ENCODE measurements at regions not wholly inside any gene's neighbourhood (a gene's known extent, or its start where the extent isn't known, plus 50 kb on each side); places are given as distances from the start of the nearest gene placed in this dataset.

DNA sequence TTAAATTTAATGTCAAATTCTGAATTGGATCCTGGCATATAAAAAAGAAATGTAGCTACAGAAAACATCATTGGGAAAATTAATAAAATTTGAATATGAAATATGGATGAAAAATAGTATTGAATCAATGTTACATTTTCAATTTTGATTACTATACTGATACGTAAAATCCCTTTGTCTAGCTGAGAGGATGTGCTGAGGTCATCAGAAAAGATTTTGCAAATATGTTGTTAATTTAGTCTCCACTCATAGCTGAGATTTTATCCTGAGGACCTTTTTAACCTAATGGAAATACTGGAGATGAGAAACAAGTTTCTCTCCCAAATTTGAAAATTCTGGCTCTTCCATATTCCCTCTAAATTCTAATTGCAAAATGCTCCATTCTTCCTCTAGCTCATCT lies 84.4 kb upstream of the ADAMTS16 start:
- no peak overlapping the region for H3K27ac ChIP-seq
- no peak for TF ChIP-seq ZFX (IDR thresholded peaks at IDR 0.05; ENCODE audit: borderline replicate concordance)
- TF ChIP-seq, protein P1, sequence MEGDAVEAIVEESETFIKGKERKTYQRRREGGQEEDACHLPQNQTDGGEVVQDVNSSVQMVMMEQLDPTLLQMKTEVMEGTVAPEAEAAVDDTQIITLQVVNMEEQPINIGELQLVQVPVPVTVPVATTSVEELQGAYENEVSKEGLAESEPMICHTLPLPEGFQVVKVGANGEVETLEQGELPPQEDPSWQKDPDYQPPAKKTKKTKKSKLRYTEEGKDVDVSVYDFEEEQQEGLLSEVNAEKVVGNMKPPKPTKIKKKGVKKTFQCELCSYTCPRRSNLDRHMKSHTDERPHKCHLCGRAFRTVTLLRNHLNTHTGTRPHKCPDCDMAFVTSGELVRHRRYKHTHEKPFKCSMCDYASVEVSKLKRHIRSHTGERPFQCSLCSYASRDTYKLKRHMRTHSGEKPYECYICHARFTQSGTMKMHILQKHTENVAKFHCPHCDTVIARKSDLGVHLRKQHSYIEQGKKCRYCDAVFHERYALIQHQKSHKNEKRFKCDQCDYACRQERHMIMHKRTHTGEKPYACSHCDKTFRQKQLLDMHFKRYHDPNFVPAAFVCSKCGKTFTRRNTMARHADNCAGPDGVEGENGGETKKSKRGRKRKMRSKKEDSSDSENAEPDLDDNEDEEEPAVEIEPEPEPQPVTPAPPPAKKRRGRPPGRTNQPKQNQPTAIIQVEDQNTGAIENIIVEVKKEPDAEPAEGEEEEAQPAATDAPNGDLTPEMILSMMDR (IDR thresholded peaks at IDR 0.05) = no peak

DNA sequence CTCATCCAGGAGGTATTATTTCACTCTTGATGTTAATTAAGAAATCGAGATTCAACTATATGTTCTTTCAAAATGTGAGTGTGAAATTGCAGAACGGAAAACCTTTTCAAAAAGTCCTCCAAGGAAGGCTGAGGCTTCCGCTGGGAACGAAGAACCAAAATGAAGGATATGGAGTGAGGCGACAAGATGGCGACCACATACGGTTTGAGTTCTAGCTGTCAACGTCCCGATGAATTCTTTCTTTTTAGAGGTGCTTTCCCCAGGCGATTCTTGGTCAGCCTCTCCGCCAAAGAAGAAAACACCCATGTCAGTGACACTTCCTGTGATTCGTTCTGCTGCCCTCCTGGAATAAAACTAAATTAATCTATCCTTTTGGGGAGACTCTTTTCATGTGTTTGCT lies 78.3 kb upstream of the ADAMTS16 start:
- H3K27ac ChIP-seq = no peak overlapping the region
- no peak for TF ChIP-seq ZFX (IDR thresholded peaks at IDR 0.05; ENCODE audit: borderline replicate concordance)
- TF ChIP-seq, protein P1 (IDR thresholded peaks at IDR 0.05) = no peak

DNA sequence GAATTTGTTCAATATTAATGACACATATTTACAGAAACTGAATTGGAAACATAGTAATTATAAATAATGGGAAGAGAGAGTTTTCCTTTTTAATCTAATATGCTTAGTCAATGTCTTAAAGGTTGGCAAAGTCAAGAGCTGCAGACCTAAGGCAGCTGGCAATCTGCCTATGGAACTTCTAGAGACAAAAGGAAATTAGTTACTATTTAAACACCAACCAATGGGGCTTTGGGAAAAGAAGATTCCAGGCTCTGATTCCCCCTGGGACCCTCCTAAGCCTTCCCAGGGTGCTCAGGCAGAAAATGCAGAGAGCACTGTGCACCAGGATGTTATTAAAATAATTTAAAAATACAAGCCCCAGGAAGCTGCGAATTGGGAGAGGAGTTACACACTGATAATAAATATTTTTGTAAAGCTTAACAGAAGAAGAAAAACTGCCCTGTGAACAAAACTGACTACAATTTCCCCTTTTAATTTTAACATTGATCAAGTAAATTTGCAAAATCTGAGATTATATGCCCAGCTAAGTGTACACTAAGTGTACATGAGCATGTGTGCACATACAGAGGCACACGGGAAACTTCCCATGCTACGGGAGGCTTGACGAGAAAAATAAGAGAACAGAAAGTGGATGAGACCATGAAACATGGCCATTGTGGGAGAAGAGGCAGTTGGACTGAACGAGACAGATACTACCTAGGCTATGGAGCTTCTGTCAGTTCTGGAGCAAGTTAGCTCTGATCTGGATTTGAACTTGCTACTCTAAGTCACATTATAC lies 77.4 kb upstream of the ADAMTS16 start:
- no peak for TF ChIP-seq ZFX (IDR thresholded peaks at IDR 0.05; ENCODE audit: borderline replicate concordance)
- TF ChIP-seq, protein P1 (IDR thresholded peaks at IDR 0.05) = no peak

DNA sequence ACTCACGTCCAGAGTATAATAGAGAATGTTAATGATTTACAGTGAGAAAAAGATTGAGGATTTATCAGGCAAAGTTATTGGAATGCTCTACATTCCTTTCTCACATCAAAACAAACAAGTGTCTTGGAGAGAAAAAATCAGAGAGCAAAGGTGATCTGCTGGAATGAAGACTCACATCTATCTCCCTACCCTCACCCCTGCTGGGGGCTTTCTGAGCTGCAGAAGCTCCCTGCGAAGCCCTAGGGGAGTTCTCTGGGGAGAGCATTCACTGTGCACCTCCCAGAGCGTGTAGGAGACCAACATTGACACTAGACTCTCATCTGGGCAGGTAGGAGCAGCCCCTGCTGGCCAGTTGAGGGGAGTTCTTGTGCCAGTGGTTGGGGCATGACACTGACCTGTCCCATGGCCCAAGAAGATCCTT lies 76.6 kb upstream of the ADAMTS16 start:
- no peak for TF ChIP-seq ZFX (IDR thresholded peaks at IDR 0.05; ENCODE audit: borderline replicate concordance)
- TF ChIP-seq, protein P1 (IDR thresholded peaks at IDR 0.05) = no peak
- H3K27ac ChIP-seq = no peak overlapping the region

More for the DNA sequence above, 77.4 kb upstream of the ADAMTS16 start:
- no peak overlapping the region for H3K27ac ChIP-seq

DNA sequence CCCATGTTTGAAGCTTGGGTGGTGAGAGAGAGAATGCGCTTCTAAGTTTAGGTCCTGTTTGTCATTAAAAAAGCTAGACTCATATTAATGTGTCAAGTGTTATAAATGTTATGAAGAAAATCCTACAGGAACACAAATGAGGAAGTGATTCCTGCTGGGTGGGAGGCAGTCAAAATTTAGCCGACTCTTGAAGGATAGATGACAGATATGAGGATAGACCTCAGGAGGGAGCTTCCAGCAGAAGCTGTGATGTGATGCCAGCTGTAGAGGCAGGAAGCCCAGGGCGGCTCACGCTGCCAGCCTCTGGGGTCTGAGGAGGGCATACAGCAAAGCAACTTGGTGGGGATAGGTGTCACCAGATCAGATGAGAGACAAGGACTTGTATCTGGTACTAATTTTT lies 74.7 kb upstream of the ADAMTS16 start:
- no peak for TF ChIP-seq ZFX (IDR thresholded peaks at IDR 0.05; ENCODE audit: borderline replicate concordance)
- TF ChIP-seq, protein P1 (IDR thresholded peaks at IDR 0.05) = no peak
- H3K27ac ChIP-seq = no peak overlapping the region

DNA sequence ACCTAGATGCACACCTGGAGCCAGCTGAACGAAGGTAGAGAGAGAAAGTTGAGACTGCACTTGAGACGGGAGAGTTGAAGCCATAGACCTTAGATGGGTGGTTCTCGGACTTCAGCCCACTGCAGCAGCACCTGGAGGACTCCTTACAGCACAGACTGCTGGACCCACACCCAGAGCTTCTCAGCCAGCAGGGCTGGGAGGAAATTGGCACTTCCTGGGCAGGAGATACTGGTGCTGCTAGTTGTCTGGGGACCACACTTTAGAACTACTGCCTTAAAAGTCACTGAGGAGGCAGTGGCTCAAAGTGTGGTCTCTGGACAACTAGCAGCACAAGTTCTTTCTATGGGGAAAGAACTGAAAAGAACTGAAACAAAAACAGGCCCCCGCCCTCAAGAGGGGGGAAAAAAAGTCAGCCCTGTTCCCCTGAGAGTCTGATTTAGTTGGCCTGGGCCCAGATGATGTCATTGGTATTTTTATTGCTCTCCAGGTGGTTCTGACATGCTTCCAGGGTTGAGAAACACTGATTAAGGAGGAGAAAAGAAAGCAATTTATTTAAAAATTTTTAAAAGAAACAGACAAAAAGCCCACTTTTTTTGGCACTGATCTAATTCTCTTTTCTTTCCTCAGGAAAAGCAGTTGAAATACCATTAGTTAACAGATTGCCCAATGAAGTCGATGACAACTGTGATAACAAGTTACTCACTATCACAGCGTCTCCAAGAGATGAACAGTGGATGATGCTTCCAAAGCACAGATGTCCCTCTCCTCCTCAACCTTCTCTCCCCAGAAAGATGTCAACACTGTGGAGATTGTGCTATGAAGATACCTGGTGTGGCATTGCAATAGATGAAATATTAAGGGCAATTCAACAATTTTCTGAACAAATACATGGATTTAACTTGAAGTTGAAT lies 73.6 kb upstream of the ADAMTS16 start:
- TF ChIP-seq, protein P1 (IDR thresholded peaks at IDR 0.05) = no peak
- TF ChIP-seq ZFX (IDR thresholded peaks at IDR 0.05; ENCODE audit: borderline replicate concordance) = no peak
- H3K27ac ChIP-seq = no peak overlapping the region

Data from 22Rv1 (cell line).